D721Med (cell line): ENCODE measurements at regions not wholly inside any gene's neighbourhood (a gene's known extent, or its start where the extent isn't known, plus 50 kb on each side); places are given as distances from the start of the nearest gene placed in this dataset.

Experiments used
- DNase-seq: peaks from one replicate; pipeline ENCODE4 v3.0.0; 2011; ENCODE audit warnings: low spot score; ENCODE audit not compliant: insufficient read length
- FAIRE-seq: peaks from 2 replicates; lab custom pipeline; 2011; peaks lifted over from hg19 to GRCh38; lab: Jason Lieb, UNC
- TF ChIP-seq, protein P1 (sequence below): IDR thresholded peaks from 2 replicates; pipeline ENCODE4 v1.5.1; 2012; ENCODE audit warnings: mild to moderate bottlenecking, control low read depth; ENCODE audit not compliant: insufficient read depth; ENCODE audit errors: missing control alignments

DNA sequence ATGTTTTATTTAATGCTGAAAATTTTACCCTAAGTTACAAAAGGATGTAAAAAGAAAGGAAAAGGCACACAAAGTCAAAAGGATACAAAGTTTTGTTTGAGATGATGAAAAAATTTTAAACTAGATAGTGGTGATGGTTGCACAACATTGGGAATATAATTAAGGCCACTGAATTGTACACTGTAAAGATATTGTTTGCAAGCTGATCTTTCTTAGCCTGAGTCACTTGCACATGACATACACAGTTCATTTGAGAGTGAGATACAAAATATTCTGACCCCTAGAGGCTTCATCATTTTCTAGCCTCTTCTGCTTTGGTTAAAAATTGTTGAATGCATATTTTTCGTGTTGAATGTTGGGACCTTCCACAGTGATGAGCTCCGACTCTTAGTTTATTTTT lies 462.6 kb downstream of the HDGFL1 start:
- DNase-seq, result no peak
- TF ChIP-seq, protein P1, sequence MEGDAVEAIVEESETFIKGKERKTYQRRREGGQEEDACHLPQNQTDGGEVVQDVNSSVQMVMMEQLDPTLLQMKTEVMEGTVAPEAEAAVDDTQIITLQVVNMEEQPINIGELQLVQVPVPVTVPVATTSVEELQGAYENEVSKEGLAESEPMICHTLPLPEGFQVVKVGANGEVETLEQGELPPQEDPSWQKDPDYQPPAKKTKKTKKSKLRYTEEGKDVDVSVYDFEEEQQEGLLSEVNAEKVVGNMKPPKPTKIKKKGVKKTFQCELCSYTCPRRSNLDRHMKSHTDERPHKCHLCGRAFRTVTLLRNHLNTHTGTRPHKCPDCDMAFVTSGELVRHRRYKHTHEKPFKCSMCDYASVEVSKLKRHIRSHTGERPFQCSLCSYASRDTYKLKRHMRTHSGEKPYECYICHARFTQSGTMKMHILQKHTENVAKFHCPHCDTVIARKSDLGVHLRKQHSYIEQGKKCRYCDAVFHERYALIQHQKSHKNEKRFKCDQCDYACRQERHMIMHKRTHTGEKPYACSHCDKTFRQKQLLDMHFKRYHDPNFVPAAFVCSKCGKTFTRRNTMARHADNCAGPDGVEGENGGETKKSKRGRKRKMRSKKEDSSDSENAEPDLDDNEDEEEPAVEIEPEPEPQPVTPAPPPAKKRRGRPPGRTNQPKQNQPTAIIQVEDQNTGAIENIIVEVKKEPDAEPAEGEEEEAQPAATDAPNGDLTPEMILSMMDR, result no peak
- FAIRE-seq, result no peak

DNA sequence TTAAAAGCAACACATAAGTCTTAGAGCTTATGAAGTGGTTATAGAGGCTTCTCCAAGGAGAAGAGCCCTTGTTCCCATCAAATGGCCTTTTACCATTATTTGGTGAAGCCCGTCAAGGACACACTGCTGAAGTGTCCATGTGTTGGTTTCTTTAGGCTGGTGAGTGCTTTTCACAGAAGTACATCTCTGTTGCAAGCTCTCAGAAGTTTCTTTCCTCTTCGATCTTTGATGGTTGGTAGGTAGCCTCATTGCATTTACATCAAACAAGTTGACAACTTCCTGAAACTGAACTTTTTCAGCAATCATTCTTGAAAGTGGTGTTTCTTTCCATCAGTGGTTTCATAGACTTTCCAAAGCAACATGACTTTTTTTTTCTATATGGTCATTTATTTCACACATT lies 465.6 kb downstream of the HDGFL1 start:
- no peak for FAIRE-seq
- TF ChIP-seq, protein P1, result no peak
- no peak for DNase-seq

DNA sequence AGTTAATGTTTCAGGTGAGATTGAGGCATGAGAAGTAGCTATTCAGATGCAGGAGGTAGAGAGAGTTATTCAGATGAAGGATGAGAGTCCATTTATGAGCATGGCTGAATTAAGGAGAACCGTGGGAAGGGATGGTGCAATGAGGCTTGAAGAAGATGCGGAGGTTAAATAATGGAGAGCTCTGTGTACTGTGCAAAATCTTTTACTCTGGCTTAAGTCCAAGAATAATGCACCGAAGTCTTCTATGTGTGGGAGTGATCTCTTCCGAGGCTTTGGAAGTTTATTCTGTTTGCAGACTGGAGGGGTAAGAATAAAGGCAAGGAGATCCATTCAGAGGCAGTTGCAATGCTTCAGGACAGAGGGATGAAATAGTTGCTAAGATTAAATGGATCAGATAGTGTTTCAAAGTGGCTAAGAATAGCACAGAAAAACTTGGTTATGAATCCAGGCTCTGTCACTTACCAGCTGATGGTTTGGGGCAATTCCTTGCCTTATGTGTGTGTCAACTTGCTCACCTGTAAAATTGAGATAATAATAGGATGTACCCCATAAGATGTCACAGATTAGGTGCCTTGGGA lies 467.1 kb downstream of the HDGFL1 start:
- FAIRE-seq (no peak), DNase-seq (no peak)
- TF ChIP-seq, protein P1, result no peak

DNA sequence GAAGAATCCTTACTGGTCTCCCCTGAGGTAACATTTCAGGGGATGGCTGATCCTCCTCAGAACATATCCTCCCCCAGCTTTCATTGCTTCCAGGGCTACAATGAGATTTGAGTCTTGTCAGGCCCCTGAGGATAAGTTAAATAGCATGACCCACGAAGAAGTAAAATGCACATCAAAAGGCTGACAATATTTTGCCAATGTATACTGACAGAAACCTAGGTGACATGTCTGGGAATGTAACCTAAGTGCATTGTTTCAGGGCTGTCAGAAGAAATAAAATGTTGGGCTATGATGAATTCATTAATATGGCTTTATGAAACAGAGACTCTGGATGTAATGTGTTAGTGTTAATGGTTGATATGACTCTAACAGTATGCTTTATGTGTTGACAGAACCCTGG lies 471.5 kb downstream of the HDGFL1 start:
- no peak for DNase-seq
- TF ChIP-seq, protein P1, result no peak
- no peak for FAIRE-seq

DNA sequence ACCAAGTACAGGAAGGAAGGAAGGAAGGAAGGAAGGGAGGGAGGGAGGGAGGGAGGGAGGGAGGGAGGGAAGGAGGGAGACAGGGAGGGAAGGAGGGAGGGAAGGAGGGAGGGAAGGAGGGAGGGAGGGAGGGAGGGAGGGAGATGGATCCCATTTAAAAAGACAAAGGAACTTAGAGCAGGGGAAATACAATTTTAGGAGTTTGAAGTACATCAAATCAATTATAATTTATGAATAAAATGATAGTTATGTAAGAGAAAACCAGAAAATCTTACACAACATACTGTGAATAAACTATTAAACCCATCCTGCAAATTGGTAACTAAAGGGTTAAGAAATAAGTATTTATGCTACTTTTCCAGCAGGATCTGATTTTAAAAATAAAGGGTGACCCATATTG lies 475.9 kb downstream of the HDGFL1 start:
- no peak for FAIRE-seq

DNA sequence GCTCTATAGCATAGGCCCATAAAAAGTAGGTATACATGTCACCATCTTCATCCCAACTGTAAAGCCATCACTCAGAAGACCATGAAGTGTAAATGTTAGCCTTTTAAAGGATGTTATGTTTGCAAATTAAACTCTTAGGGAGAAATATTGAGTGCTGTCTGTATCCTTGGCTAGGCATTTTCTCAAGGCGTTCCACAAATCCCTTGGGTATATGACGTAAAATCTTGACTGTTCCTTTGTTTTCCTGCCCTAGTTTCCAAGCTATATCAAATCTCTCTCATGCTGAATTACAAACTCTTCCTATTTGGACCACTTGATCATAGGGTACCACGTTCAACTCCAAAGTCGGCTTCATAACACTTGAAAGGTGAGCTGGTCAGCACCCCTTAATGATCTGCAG lies 486.2 kb downstream of the HDGFL1 start:
- TF ChIP-seq, protein P1, result no peak
- FAIRE-seq (no peak), DNase-seq (no peak)

More for the DNA sequence above, 475.9 kb downstream of the HDGFL1 start:
- no peak for DNase-seq
- TF ChIP-seq, protein P1, result no peak

DNA sequence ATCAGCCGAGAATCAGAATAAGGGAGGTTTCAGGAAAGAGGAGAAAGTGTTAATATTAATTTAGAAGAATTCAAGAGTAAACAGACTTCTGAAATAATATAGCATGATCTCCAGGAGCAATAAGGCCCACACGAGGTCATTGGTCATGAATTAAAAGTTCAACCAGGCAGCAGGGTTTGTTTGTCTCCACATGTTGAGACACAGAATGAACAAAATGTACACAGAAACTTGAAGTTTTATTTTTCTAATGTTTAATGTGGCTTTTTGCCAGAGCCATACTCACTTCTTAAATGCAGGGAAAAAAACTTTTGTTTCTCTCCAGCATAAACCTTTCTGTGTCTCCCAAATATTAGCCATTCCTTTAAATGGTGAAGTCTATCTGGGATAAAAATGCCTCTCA lies 504.5 kb downstream of the HDGFL1 start:
- no peak for FAIRE-seq
- TF ChIP-seq, protein P1, result no peak
- no peak for DNase-seq
